Testis (tissue), 2 donors: ENCODE measurements at regions not wholly inside any gene's neighbourhood (a gene's known extent, or its start where the extent isn't known, plus 50 kb on each side); places are given as distances from the start of the nearest gene placed in this dataset.

Source experiments
- DNase-seq: peaks from one replicate; pipeline ENCODE4 v3.0.0-alpha.2; 2019
- H3K27ac ChIP-seq, 2 donors: fragments of 200-600 bp; sonication (generic); one replicate each; pipeline ENCODE4 v1.5.1; 2019
- H3K27me3 ChIP-seq: fragments of 200-600 bp; sonication (generic); one replicate; pipeline ENCODE4 v1.5.1; 2019
- H3K36me3 ChIP-seq: fragments of 200-600 bp; sonication (generic); one replicate; pipeline ENCODE4 v1.5.1; 2017; ENCODE audit warnings: low read depth; ENCODE audit errors: missing control alignments
- H3K4me1 ChIP-seq: fragments of 200-600 bp; sonication (generic); one replicate; pipeline ENCODE4 v1.5.1; 2019
- H3K4me3 ChIP-seq, 2 donors: fragments of 200-600 bp; sonication (generic); one replicate each; pipeline ENCODE4 v1.5.1; 2017 to 2019
- H3K9me3 ChIP-seq: fragments of 200-600 bp; sonication (generic); one replicate; pipeline ENCODE4 v1.5.1; 2017
- CTCF ChIP-seq, 3 experiments: fragments of 450-650 bp in 2 of 3; fragments of 200-600 bp in 1 of 3; sonication (generic) in 1 of 3; IDR thresholded peaks; one replicate each; pipeline ENCODE4 v1.5.1; 2016 to 2019; ENCODE audit warnings: antibody characterized with exemption in 3 of 3, mild to moderate bottlenecking in 2 of 3, moderate library complexity in 1 of 3
- POLR2A ChIP-seq: fragments of 450-650 bp; IDR thresholded peaks from one replicate; pipeline ENCODE4 v1.6.1; 2017; ENCODE audit warnings: antibody characterized with exemption, mild to moderate bottlenecking, moderate library complexity
- WGBS, 2 donors: methylation state at CpG; one replicate each; pipeline ENCODE4 v1.1.5; 2018; 5-methylcytosine and 5-hydroxymethylcytosine counted together
- intact Hi-C: fragments of 100-400 bp; cut with DNase I; formaldehyde crosslinking; loops from one replicate; pipeline ENCODE4 v1.15.1; 2023; ENCODE audit warnings: low total_unique reads

DNA sequence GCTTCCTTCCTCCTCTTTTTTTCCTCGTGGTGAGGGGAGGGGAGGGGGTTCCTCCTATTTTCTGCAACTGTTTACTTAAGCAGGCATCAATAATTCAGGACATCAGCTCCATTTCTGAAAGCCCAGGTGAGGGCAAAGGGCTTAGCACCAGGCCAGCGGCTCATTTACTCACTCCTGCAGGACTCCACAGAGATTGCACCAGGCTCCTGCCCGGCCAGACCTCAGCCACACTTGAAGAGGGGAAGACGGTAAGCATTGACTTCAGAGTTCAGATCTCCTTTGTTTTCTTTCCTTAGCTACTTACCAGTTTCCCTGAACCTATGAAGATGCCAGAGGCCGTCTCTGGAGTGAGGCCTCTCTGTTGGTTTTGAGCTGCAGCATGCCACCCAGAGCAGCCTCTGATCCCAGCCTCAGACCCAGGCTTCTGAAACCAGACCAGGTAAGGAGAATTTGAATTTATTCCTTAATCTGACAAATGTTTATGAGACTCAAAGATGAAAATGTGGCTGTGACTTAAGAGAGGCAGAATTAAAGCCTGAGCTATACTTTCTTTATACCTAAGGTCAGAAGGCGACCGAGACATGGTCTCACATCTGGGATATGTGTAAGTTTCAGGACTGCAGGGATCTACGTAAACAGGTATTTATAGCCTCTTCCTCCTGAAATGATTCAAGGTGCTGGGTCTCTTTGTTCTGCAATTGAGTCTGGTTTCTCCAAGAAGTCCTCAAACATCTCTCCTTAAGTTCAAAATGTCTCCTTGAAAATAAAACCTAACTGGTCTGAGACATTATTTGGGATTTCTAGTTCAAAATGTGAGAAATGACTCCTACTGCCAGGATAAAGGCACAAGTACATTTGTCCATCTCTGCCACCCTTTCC lies 272.5 kb upstream of the RUNX1 start:
- no peak for DNase-seq
- Histone ChIP-seq H3K36me3 (no peaks in the 10 kb centered on the region), H3K27me3 (no peaks in the 10 kb centered on the region), H3K4me1 (peaks cover 5% of the 10 kb centered on the region), H3K9me3 (no peaks in the 10 kb centered on the region), H3K27ac (no peak overlapping the region), H3K4me3 (no peak overlapping the region)
- TF ChIP-seq CTCF (IDR thresholded peaks at IDR 0.05) (no peak), POLR2A (no peak)
- 65 to 77% methylated on average over 8 of the region's 8 CpGs for WGBS, 2 donors
- intact Hi-C loops: no loop called here

- DNase-seq: no peak
- Histone ChIP-seq H3K27me3 (no peaks in the 10 kb centered on the region), H3K9me3 (no peaks in the 10 kb centered on the region), H3K4me3 (no peak overlapping the region), H3K36me3 (no peaks in the 10 kb centered on the region), H3K4me1 (peaks cover 8% of the 10 kb centered on the region), H3K27ac (no peak overlapping the region)
- intact Hi-C loops: no loop called here
- no peak for TF ChIP-seq CTCF (IDR thresholded peaks at IDR 0.05)
- no peak for TF ChIP-seq POLR2A
- WGBS, 2 donors: 92 to 94% methylated on average over 11 of the region's 11 CpGs
Measured at GRCh38 chr21:35319684-35320283, 270.7 kb upstream of the RUNX1 start.

DNA sequence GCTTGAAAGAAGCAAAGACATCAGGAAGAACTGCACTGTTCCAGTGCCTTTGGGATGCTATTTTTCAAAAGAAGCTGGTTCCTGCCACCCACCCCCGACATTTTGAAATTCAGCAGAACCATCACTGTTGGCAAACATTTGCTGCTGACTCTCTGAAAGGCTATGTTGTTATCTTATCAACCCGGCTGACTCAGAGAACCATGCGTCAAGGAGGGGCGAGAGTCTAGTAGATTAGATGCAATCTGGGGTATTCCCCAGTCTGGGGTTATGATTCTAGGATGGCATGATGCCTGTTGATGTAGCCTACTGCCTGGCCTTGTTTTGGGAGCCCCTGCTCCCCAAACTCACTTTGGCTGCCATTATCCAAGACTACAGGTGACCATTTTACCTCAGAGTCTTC lies 267.8 kb upstream of the RUNX1 start:
- no peaks in the 10 kb centered on the region for H3K9me3 ChIP-seq
- no peak for TF ChIP-seq POLR2A
- no peak for DNase-seq
- H3K36me3 ChIP-seq: no peaks in the 10 kb centered on the region
- intact Hi-C loops: no loop called here
- peaks cover 4% of the 10 kb centered on the region for H3K4me1 ChIP-seq
- WGBS, 2 donors: 78 to 84% methylated on average over 1 to 4 of the region's 4 CpGs
- H3K27me3 ChIP-seq: no peaks in the 10 kb centered on the region
- no peak overlapping the region for H3K27ac ChIP-seq
- no peak overlapping the region for H3K4me3 ChIP-seq

DNA sequence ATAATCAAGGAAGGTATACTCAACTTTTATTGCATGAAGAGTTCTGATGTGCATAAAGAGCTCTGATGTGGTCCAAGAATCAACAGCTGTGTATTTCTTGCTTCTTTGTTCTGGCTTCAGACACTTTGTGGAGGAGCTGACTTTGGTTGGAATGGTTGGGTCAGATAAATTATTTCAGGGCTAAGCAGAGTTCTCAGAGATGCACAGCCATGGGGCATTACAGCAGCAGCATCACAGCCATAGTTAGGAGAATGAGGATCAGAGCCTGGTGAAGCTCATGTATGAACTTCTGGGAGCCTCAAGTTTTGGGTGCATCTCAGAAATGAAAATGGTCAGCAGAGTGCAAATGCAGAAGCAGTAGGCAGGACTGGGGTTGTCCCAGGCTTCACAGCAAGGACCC lies 267.4 kb upstream of the RUNX1 start:
- intact Hi-C loops: no loop called here
- H3K4me1 ChIP-seq: peaks cover 4% of the 10 kb centered on the region
- no peaks in the 10 kb centered on the region for H3K27me3 ChIP-seq
- H3K9me3 ChIP-seq: no peaks in the 10 kb centered on the region
- H3K36me3 ChIP-seq: no peaks in the 10 kb centered on the region
- TF ChIP-seq CTCF (IDR thresholded peaks at IDR 0.05): no peak
- no peak for TF ChIP-seq POLR2A
- H3K27ac ChIP-seq: no peak overlapping the region
- no peak overlapping the region for H3K4me3 ChIP-seq
- DNase-seq: no peak

GRCh38 chr21:35314857-35315582 lies 265.9 kb upstream of the RUNX1 start:
- intact Hi-C loops: no loop called here
- peaks cover 4% of the 10 kb centered on the region for H3K4me1 ChIP-seq
- no peaks in the 10 kb centered on the region for H3K27me3 ChIP-seq
- H3K9me3 ChIP-seq: no peaks in the 10 kb centered on the region
- H3K4me3 ChIP-seq: no peak overlapping the region
- no peak for DNase-seq
- TF ChIP-seq CTCF (IDR thresholded peaks at IDR 0.05) (no peak), POLR2A (no peak)
- H3K36me3 ChIP-seq: no peaks in the 10 kb centered on the region
- WGBS, 2 donors: 70 to 81% methylated on average over 8 of the region's 8 CpGs
- H3K27ac ChIP-seq: no peak overlapping the region
